Left ventricle myocardium inferior (tissue), 1 donor: ENCODE measurements at regions not wholly inside any gene's neighbourhood (a gene's known extent, or its start where the extent isn't known, plus 50 kb on each side); places are given as distances from the start of the nearest gene placed in this dataset.
A peak's percentile ranks its signal among the peaks of the same experiment; 100 is the strongest.

Experiments used
- DNase-seq: peaks from one replicate; pipeline ENCODE4 v3.0.0-alpha.2; 2020
- H3K27ac ChIP-seq: fragments of 200-600 bp; replicated peaks from 2 replicates; pipeline ENCODE4 v1.8.0; 2021
- H3K27me3 ChIP-seq: fragments of 200-600 bp; 2 replicates; pipeline ENCODE4 v1.8.0; 2021; ENCODE audit warnings: low read depth
- H3K36me3 ChIP-seq: fragments of 200-600 bp; 2 replicates; pipeline ENCODE4 v1.8.0; 2021
- H3K4me1 ChIP-seq: fragments of 200-600 bp; 2 replicates; pipeline ENCODE4 v1.8.0; 2021
- H3K4me3 ChIP-seq: fragments of 200-600 bp; 2 replicates; pipeline ENCODE4 v1.8.0; 2021; ENCODE audit warnings: mild to moderate bottlenecking, moderate library complexity
- H3K9me3 ChIP-seq: fragments of 200-600 bp; replicated peaks from 2 replicates; pipeline ENCODE4 v1.8.0; 2021
- intact Hi-C: fragments of 100-400 bp; cut with micrococcal nuclease; formaldehyde crosslinking; loops from one replicate; pipeline ENCODE4 v1.11.0; 2022
- TF ChIP-seq, protein P1 (sequence below): fragments of 200-600 bp; IDR thresholded peaks from 2 replicates; pipeline ENCODE4 v1.8.0; 2021; ENCODE audit warnings: antibody characterized with exemption, mild to moderate bottlenecking, borderline replicate concordance
- donor health status: DM: no; HTN: yes; CAD: no; lungs with severe emphysema.

DNA sequence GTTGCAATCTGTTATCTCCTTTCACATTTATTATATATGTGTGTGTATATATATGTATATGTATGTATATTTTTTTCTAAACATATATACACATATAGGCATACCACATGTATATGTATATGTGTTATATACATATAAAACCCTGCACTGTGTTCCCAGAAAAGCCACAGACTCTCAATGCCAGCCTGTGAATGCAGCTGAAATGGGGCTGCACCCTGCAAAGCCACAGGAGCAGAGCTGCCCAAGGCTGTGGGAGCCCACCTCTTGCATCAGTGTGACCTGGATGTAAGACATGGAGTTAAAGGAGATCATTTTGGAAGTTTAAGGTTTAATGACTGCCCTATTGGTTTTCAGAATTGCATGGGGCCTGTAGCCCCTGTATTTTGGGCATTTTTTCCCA lies 762.3 kb upstream of the ARPP21 start:
- Histone ChIP-seq H3K36me3 (no peaks in the 10 kb centered on the region), H3K9me3 (no peaks in the 10 kb centered on the region), H3K27me3 (no peaks in the 10 kb centered on the region), H3K27ac (no peak overlapping the region), H3K4me3 (no peak overlapping the region), H3K4me1 (no peaks in the 10 kb centered on the region)
- no peak for DNase-seq
- intact Hi-C loops = no loop called here
- TF ChIP-seq, protein P1, sequence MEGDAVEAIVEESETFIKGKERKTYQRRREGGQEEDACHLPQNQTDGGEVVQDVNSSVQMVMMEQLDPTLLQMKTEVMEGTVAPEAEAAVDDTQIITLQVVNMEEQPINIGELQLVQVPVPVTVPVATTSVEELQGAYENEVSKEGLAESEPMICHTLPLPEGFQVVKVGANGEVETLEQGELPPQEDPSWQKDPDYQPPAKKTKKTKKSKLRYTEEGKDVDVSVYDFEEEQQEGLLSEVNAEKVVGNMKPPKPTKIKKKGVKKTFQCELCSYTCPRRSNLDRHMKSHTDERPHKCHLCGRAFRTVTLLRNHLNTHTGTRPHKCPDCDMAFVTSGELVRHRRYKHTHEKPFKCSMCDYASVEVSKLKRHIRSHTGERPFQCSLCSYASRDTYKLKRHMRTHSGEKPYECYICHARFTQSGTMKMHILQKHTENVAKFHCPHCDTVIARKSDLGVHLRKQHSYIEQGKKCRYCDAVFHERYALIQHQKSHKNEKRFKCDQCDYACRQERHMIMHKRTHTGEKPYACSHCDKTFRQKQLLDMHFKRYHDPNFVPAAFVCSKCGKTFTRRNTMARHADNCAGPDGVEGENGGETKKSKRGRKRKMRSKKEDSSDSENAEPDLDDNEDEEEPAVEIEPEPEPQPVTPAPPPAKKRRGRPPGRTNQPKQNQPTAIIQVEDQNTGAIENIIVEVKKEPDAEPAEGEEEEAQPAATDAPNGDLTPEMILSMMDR = no peak

GRCh38 chr3:34878488-34878887 lies 760.8 kb upstream of the ARPP21 start:
- H3K27me3 ChIP-seq = no peaks in the 10 kb centered on the region
- H3K36me3 ChIP-seq = no peaks in the 10 kb centered on the region
- intact Hi-C loops = no loop called here
- no peak overlapping the region for H3K27ac ChIP-seq
- no peak overlapping the region for H3K4me3 ChIP-seq
- DNase-seq = no peak
- H3K9me3 ChIP-seq = no peaks in the 10 kb centered on the region
- TF ChIP-seq, protein P1 = no peak
- H3K4me1 ChIP-seq = no peaks in the 10 kb centered on the region

DNA sequence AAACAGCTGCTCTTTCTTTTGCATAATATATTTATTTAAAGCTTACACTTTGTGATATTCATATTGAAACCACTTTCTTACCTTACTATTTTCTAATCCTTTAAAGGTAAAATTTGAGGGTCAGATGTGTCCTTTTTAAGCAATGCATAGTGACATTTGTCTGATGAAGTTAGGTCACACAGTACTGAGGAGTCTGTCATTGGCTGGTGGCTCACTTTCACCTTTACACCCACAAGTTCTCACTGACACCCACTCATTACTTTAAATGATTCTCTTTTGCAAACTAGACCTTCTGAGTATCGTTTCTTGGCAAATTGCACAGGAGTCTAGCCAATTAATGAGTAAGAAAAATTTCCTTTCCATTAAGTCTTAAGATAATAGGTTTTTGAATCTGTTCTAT lies 758.3 kb upstream of the ARPP21 start:
- Histone ChIP-seq H3K4me3 (no peak overlapping the region), H3K27ac (no peak overlapping the region), H3K36me3 (no peaks in the 10 kb centered on the region), H3K9me3 (no peaks in the 10 kb centered on the region), H3K27me3 (no peaks in the 10 kb centered on the region), H3K4me1 (no peaks in the 10 kb centered on the region)
- TF ChIP-seq, protein P1 = no peak
- intact Hi-C loops = no loop called here
- no peak for DNase-seq

- H3K27ac ChIP-seq = no peak overlapping the region
- no peak for DNase-seq
- no peaks in the 10 kb centered on the region for H3K27me3 ChIP-seq
- intact Hi-C loops = no loop called here
- TF ChIP-seq, protein P1 = peak; percentile 37
- no peaks in the 10 kb centered on the region for H3K9me3 ChIP-seq
- H3K4me3 ChIP-seq = no peak overlapping the region
- no peaks in the 10 kb centered on the region for H3K36me3 ChIP-seq
- H3K4me1 ChIP-seq = no peaks in the 10 kb centered on the region
Measured at GRCh38 chr3:34882764-34883163, 756.6 kb upstream of the ARPP21 start.

- no peak for DNase-seq
- Histone ChIP-seq H3K9me3 (peaks cover 6% of the 10 kb centered on the region), H3K27me3 (no peaks in the 10 kb centered on the region), H3K4me3 (no peak overlapping the region), H3K4me1 (no peaks in the 10 kb centered on the region), H3K36me3 (no peaks in the 10 kb centered on the region), H3K27ac (no peak overlapping the region)
- intact Hi-C loops = no loop called here
- TF ChIP-seq, protein P1 = no peak
Measured at GRCh38 chr3:34884007-34884406, 755.3 kb upstream of the ARPP21 start.

DNA sequence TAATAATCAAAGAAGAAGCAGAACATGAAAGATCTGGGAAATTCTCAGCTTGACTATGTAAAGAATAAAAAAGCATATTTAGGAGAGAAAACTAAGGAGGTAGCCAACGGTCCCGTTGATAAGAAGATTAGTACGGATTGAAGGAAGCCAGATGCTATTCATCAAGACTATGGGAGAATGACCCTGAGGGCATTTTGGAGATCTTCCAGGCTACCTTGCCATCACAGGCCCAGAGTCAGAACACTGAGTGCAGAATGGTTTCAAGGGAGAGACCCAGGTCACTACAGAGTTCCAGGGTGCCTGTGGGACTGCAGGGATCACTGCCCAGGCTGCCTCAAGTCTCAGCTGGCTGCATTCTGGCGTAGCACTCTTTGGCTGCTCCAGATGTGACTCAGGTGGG lies 752.9 kb upstream of the ARPP21 start:
- Histone ChIP-seq H3K27me3 (no peaks in the 10 kb centered on the region), H3K27ac (no peak overlapping the region), H3K36me3 (no peaks in the 10 kb centered on the region), H3K9me3 (peaks cover 7% of the 10 kb centered on the region), H3K4me1 (no peaks in the 10 kb centered on the region), H3K4me3 (no peak overlapping the region)
- DNase-seq = no peak
- intact Hi-C loops = no loop called here
- TF ChIP-seq, protein P1 = no peak
